ENCODE measurements at regions not wholly inside any gene's neighbourhood (a gene's known extent, or its start where the extent isn't known, plus 50 kb on each side); places are given as distances from the start of the nearest gene placed in this dataset.

- no peaks in the 10 kb centered on the region for H3K36me3 Mint-ChIP-seq
- CTCF ChIA-PET = no interaction called here
- H3K4me3 Mint-ChIP-seq = no peak overlapping the region
- no peak for DNase-seq
- no peak overlapping the region for H3K27ac Mint-ChIP-seq
- no peaks in the 10 kb centered on the region for H3K27me3 Mint-ChIP-seq
- H3K4me1 Mint-ChIP-seq = no peaks in the 10 kb centered on the region
- H3K9me3 Mint-ChIP-seq = peaks cover 4% of the 10 kb centered on the region
Observed at GRCh38 chr20:11726026-11726425, 191.7 kb upstream of the BTBD3 start.

- CTCF ChIA-PET = no interaction called here
- Mint-ChIP-seq H3K9me3 (peaks cover 8% of the 10 kb centered on the region), H3K4me1 (no peaks in the 10 kb centered on the region)
Observed at GRCh38 chr20:11727708-11728107, 190.0 kb upstream of the BTBD3 start.

GRCh38 chr20:11728937-11729336 lies 188.8 kb upstream of the BTBD3 start:
- Mint-ChIP-seq H3K4me3 (no peak overlapping the region), H3K4me1 (no peaks in the 10 kb centered on the region), H3K9me3 (peaks cover 8% of the 10 kb centered on the region), H3K27ac (no peak overlapping the region), H3K27me3 (no peaks in the 10 kb centered on the region), H3K36me3 (no peaks in the 10 kb centered on the region)
- DNase-seq = no peak
- CTCF ChIA-PET = no interaction called here

More at GRCh38 chr20:11727708-11728107, 190.0 kb upstream of the BTBD3 start:
- Mint-ChIP-seq H3K27ac (no peak overlapping the region), H3K36me3 (no peaks in the 10 kb centered on the region), H3K27me3 (no peaks in the 10 kb centered on the region), H3K4me3 (no peak overlapping the region)
- DNase-seq = no peak

- no peak overlapping the region for H3K27ac Mint-ChIP-seq
- no peaks in the 10 kb centered on the region for H3K36me3 Mint-ChIP-seq
- no peaks in the 10 kb centered on the region for H3K27me3 Mint-ChIP-seq
- no peak overlapping the region for H3K4me3 Mint-ChIP-seq
- no peaks in the 10 kb centered on the region for H3K4me1 Mint-ChIP-seq
- no peak for DNase-seq
- CTCF ChIA-PET = no interaction called here
- H3K9me3 Mint-ChIP-seq = peaks cover 8% of the 10 kb centered on the region
Observed at GRCh38 chr20:11729806-11730205, 187.9 kb upstream of the BTBD3 start.

GRCh38 chr20:11734431-11734830 lies 183.3 kb upstream of the BTBD3 start:
- no peaks in the 10 kb centered on the region for H3K36me3 Mint-ChIP-seq
- no peak overlapping the region for H3K27ac Mint-ChIP-seq
- H3K27me3 Mint-ChIP-seq = no peaks in the 10 kb centered on the region
- H3K9me3 Mint-ChIP-seq = peaks cover 8% of the 10 kb centered on the region
- DNase-seq = no peak
- CTCF ChIA-PET = no interaction called here
- H3K4me1 Mint-ChIP-seq = no peaks in the 10 kb centered on the region
- no peak overlapping the region for H3K4me3 Mint-ChIP-seq

- DNase-seq = no peak
- H3K27ac Mint-ChIP-seq = no peak overlapping the region
- no peak overlapping the region for H3K4me3 Mint-ChIP-seq
- H3K27me3 Mint-ChIP-seq = no peaks in the 10 kb centered on the region
- CTCF ChIA-PET = no interaction called here
- H3K4me1 Mint-ChIP-seq = no peaks in the 10 kb centered on the region
- no peaks in the 10 kb centered on the region for H3K36me3 Mint-ChIP-seq
- no peaks in the 10 kb centered on the region for H3K9me3 Mint-ChIP-seq
Observed at GRCh38 chr20:11738852-11739251, 178.8 kb upstream of the BTBD3 start.

- DNase-seq = no peak
- H3K27ac Mint-ChIP-seq = no peak overlapping the region
- H3K4me3 Mint-ChIP-seq = no peak overlapping the region
- no peaks in the 10 kb centered on the region for H3K9me3 Mint-ChIP-seq
- no peaks in the 10 kb centered on the region for H3K4me1 Mint-ChIP-seq
- CTCF ChIA-PET = no interaction called here
- no peaks in the 10 kb centered on the region for H3K27me3 Mint-ChIP-seq
- no peaks in the 10 kb centered on the region for H3K36me3 Mint-ChIP-seq
Observed at GRCh38 chr20:11740975-11741374, 176.7 kb upstream of the BTBD3 start.

- no peaks in the 10 kb centered on the region for H3K27me3 Mint-ChIP-seq
- H3K36me3 Mint-ChIP-seq = no peaks in the 10 kb centered on the region
- CTCF ChIA-PET = no interaction called here
- no peak overlapping the region for H3K27ac Mint-ChIP-seq
- no peak overlapping the region for H3K4me3 Mint-ChIP-seq
- no peaks in the 10 kb centered on the region for H3K4me1 Mint-ChIP-seq
- no peak for DNase-seq
- H3K9me3 Mint-ChIP-seq = no peaks in the 10 kb centered on the region
Observed at GRCh38 chr20:11745145-11745544, 172.5 kb upstream of the BTBD3 start.

GRCh38 chr20:11748436-11748835 lies 169.3 kb upstream of the BTBD3 start:
- CTCF ChIA-PET = no interaction called here
- H3K27me3 Mint-ChIP-seq = no peaks in the 10 kb centered on the region
- DNase-seq = no peak
- H3K9me3 Mint-ChIP-seq = no peaks in the 10 kb centered on the region
- H3K4me3 Mint-ChIP-seq = no peak overlapping the region
- no peak overlapping the region for H3K27ac Mint-ChIP-seq
- H3K4me1 Mint-ChIP-seq = no peaks in the 10 kb centered on the region
- H3K36me3 Mint-ChIP-seq = no peaks in the 10 kb centered on the region

- Mint-ChIP-seq H3K4me1 (no peaks in the 10 kb centered on the region), H3K36me3 (no peaks in the 10 kb centered on the region), H3K9me3 (peaks cover 3% of the 10 kb centered on the region), H3K27ac (no peak overlapping the region), H3K27me3 (no peaks in the 10 kb centered on the region), H3K4me3 (no peak overlapping the region)
- CTCF ChIA-PET = interaction anchor here (0.6 kb wide), 1 partner anchor 1622 kb away, joined by 3 read pairs; no protein-coding TSS in a partner anchor
- no peak for DNase-seq
Observed at GRCh38 chr20:11752336-11752735, 165.4 kb upstream of the BTBD3 start.

- no peak overlapping the region for H3K27ac Mint-ChIP-seq
- CTCF ChIA-PET = no interaction called here
- DNase-seq = no peak
Observed at GRCh38 chr20:11753155-11753554, 164.5 kb upstream of the BTBD3 start.

GRCh38 chr20:11754451-11754850 lies 163.2 kb upstream of the BTBD3 start:
- no peak for DNase-seq
- CTCF ChIA-PET = no interaction called here
- no peaks in the 10 kb centered on the region for H3K27me3 Mint-ChIP-seq
- H3K27ac Mint-ChIP-seq = no peak overlapping the region
- no peaks in the 10 kb centered on the region for H3K36me3 Mint-ChIP-seq
- peaks cover 5% of the 10 kb centered on the region for H3K9me3 Mint-ChIP-seq
- no peaks in the 10 kb centered on the region for H3K4me1 Mint-ChIP-seq
- no peak overlapping the region for H3K4me3 Mint-ChIP-seq

More at GRCh38 chr20:11753155-11753554, 164.5 kb upstream of the BTBD3 start:
- no peaks in the 10 kb centered on the region for H3K36me3 Mint-ChIP-seq
- no peaks in the 10 kb centered on the region for H3K27me3 Mint-ChIP-seq
- no peak overlapping the region for H3K4me3 Mint-ChIP-seq
- H3K4me1 Mint-ChIP-seq = no peaks in the 10 kb centered on the region
- peaks cover 3% of the 10 kb centered on the region for H3K9me3 Mint-ChIP-seq

GRCh38 chr20:11755071-11755841 lies 162.4 kb upstream of the BTBD3 start:
- Mint-ChIP-seq H3K9me3 (peaks cover 5% of the 10 kb centered on the region), H3K4me3 (no peak overlapping the region), H3K4me1 (no peaks in the 10 kb centered on the region), H3K27ac (no peak overlapping the region), H3K36me3 (no peaks in the 10 kb centered on the region), H3K27me3 (no peaks in the 10 kb centered on the region)
- CTCF ChIA-PET = no interaction called here
- no peak for DNase-seq

- Mint-ChIP-seq H3K9me3 (peaks cover 5% of the 10 kb centered on the region), H3K36me3 (no peaks in the 10 kb centered on the region), H3K27ac (no peak overlapping the region), H3K4me3 (no peak overlapping the region), H3K4me1 (no peaks in the 10 kb centered on the region), H3K27me3 (no peaks in the 10 kb centered on the region)
- DNase-seq = no peak
- CTCF ChIA-PET = no interaction called here
Observed at GRCh38 chr20:11761497-11761896, 156.2 kb upstream of the BTBD3 start.

GRCh38 chr20:11766961-11767360 lies 150.7 kb upstream of the BTBD3 start:
- H3K27me3 Mint-ChIP-seq = no peaks in the 10 kb centered on the region
- DNase-seq = no peak
- H3K36me3 Mint-ChIP-seq = no peaks in the 10 kb centered on the region
- no peaks in the 10 kb centered on the region for H3K4me1 Mint-ChIP-seq
- CTCF ChIA-PET = no interaction called here
- no peak overlapping the region for H3K4me3 Mint-ChIP-seq
- H3K27ac Mint-ChIP-seq = no peak overlapping the region
- peaks cover 17% of the 10 kb centered on the region for H3K9me3 Mint-ChIP-seq

GRCh38 chr20:11769825-11770224 lies 147.9 kb upstream of the BTBD3 start:
- no peaks in the 10 kb centered on the region for H3K4me1 Mint-ChIP-seq
- CTCF ChIA-PET = no interaction called here
- DNase-seq = no peak
- no peaks in the 10 kb centered on the region for H3K27me3 Mint-ChIP-seq
- no peak overlapping the region for H3K27ac Mint-ChIP-seq
- H3K36me3 Mint-ChIP-seq = no peaks in the 10 kb centered on the region
- H3K9me3 Mint-ChIP-seq = peaks cover 22% of the 10 kb centered on the region
- H3K4me3 Mint-ChIP-seq = no peak overlapping the region
